Panc1 (cell line): ENCODE measurements at regions not wholly inside any gene's neighbourhood (a gene's known extent, or its start where the extent isn't known, plus 50 kb on each side); places are given as distances from the start of the nearest gene placed in this dataset.

Experiments used
- POLR2AphosphoS5 ChIP-seq: IDR thresholded peaks from 2 replicates; pipeline ENCODE4 v1.6.1; 2012; ENCODE audit warnings: mild to moderate bottlenecking, low read depth, low read length, moderate library complexity
- TF ChIP-seq, protein P1 (sequence below): fragments of 450-650 bp; IDR thresholded peaks from 2 replicates; pipeline ENCODE4 v1.5.1; 2017; ENCODE audit warnings: mild to moderate bottlenecking

DNA sequence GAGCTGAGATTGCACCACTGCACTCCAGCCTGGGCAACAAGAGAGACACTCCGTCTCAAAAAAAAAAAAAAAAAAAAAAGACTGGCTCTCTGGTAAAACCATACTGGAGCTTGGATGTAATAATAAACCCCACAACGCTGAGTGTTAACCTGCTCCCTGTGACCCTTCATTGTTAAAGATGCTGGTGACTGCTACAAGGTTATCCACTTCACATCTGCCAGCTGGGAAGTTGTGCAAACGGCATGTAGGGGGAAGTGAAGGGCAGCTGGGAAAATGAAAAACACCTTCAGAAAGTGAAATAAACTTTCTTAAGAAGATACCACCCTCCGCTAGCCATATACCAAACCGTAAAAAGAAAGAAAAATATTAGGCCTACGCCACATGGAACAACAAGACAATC is 131.0 kb upstream of the NUDT7 start:
- no peak for TF ChIP-seq POLR2AphosphoS5
- TF ChIP-seq, protein P1, sequence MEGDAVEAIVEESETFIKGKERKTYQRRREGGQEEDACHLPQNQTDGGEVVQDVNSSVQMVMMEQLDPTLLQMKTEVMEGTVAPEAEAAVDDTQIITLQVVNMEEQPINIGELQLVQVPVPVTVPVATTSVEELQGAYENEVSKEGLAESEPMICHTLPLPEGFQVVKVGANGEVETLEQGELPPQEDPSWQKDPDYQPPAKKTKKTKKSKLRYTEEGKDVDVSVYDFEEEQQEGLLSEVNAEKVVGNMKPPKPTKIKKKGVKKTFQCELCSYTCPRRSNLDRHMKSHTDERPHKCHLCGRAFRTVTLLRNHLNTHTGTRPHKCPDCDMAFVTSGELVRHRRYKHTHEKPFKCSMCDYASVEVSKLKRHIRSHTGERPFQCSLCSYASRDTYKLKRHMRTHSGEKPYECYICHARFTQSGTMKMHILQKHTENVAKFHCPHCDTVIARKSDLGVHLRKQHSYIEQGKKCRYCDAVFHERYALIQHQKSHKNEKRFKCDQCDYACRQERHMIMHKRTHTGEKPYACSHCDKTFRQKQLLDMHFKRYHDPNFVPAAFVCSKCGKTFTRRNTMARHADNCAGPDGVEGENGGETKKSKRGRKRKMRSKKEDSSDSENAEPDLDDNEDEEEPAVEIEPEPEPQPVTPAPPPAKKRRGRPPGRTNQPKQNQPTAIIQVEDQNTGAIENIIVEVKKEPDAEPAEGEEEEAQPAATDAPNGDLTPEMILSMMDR = no peak
